SK-N-SH (cell line): ENCODE measurements at regions not wholly inside any gene's neighbourhood (a gene's known extent, or its start where the extent isn't known, plus 50 kb on each side); places are given as distances from the start of the nearest gene placed in this dataset.

Experiments used
- CTCF ChIA-PET: fragments of 300-600, 350-600 bp; formaldehyde crosslinking; extraction: SDS; loops from one replicate; lab custom pipeline; 2021; lab: Yijun Ruan, JAX
- POLR2A ChIA-PET: fragments of 350-600 bp; sonication (Branson Sonifier 250); formaldehyde crosslinking; extraction: SDS; loops from one replicate; lab custom pipeline; 2020; ENCODE audit warnings: antibody characterized with exemption, inconsistent platforms; lab: Yijun Ruan, JAX
- DNase-seq: peaks from one replicate; pipeline ENCODE4 v3.0.0; 2012
- H2AFZ ChIP-seq: fragments of 200-600 bp; sonication (generic); 2 replicates; pipeline ENCODE4 v1.8.1; 2016; ENCODE audit warnings: antibody characterized with exemption, mild to moderate bottlenecking, low read depth
- H3F3A ChIP-seq: fragments of 200-600 bp; sonication (generic); replicated peaks from 2 replicates; pipeline ENCODE3; 2016; ENCODE audit warnings: antibody characterized with exemption, mild to moderate bottlenecking; ENCODE audit not compliant: insufficient read depth
- H3K27ac ChIP-seq, 2 experiments: fragments of 200-500 bp in 1 of 2; fragments of 200-600 bp in 1 of 2; sonication (Bioruptor generic) in 1 of 2; sonication (generic), shearing (Covaris generic) in 1 of 2; 2 replicates each; pipeline versions ENCODE4 v1.5.1 to v1.6.1; 2014 to 2016; ENCODE audit warnings: low read depth in 2 of 2, inconsistent platforms in 1 of 2, low read length in 1 of 2, mild to moderate bottlenecking in 1 of 2, mixed read lengths in 1 of 2
- H3K27me3 ChIP-seq: fragments of 200-600 bp; sonication (generic), shearing (Covaris generic); 2 replicates; pipeline ENCODE4 v1.6.1; 2016; ENCODE audit warnings: mixed run types; ENCODE audit not compliant: insufficient read depth
- H3K36me3 ChIP-seq, 2 experiments: fragments of 200-500 bp in 1 of 2; fragments of 200-600 bp in 1 of 2; sonication (Bioruptor generic) in 1 of 2; sonication (generic) in 1 of 2; replicated peaks in 1 of 2; 2 replicates each; pipeline versions ENCODE3 to v1.5.1; 2014 to 2016; ENCODE audit warnings: low read length in 1 of 2, mild to moderate bottlenecking in 1 of 2; ENCODE audit not compliant: insufficient read depth in 2 of 2, control insufficient read depth in 1 of 2
- H3K4me1 ChIP-seq, 2 experiments: fragments of 200-500 bp in 1 of 2; fragments of 200-600 bp in 1 of 2; sonication (Bioruptor generic) in 1 of 2; sonication (generic), shearing (Covaris generic) in 1 of 2; 2 replicates each; pipeline versions ENCODE4 v1.5.1 to v1.6.1; 2014 to 2016; ENCODE audit warnings: low read depth in 1 of 2, low read length in 1 of 2, mixed run types in 1 of 2; ENCODE audit not compliant: insufficient read depth in 2 of 2, control insufficient read depth in 1 of 2
- H3K4me2 ChIP-seq: fragments of 200-600 bp; sonication (generic), shearing (Covaris generic); 2 replicates; pipeline ENCODE4 v1.6.1; 2017; ENCODE audit warnings: mixed run types
- H3K4me3 ChIP-seq, 2 experiments: fragments of 200-500 bp in 1 of 2; fragments of 200-600 bp in 1 of 2; sonication (Bioruptor generic) in 1 of 2; sonication (generic), shearing (Covaris generic) in 1 of 2; 2 replicates each; pipeline versions ENCODE4 v1.5.1 to v1.8.1; 2014 to 2016; ENCODE audit warnings: low read depth in 2 of 2, inconsistent platforms in 1 of 2, low read length in 1 of 2, mild to moderate bottlenecking in 1 of 2, mixed read lengths in 1 of 2, moderate library complexity in 1 of 2
- H3K79me2 ChIP-seq: fragments of 200-600 bp; sonication (generic); 2 replicates; pipeline ENCODE4 v1.8.1; 2017; ENCODE audit warnings: mild to moderate bottlenecking; ENCODE audit not compliant: insufficient read depth
- H3K9ac ChIP-seq: fragments of 200-600 bp; sonication (generic); 2 replicates; pipeline ENCODE4 v1.6.1; 2017; ENCODE audit warnings: mixed run types
- H3K9me2 ChIP-seq: fragments of 200-600 bp; sonication (generic); 2 replicates; pipeline ENCODE4 v1.6.1; 2017; ENCODE audit warnings: mixed run types
- H3K9me3 ChIP-seq: fragments of 200-600 bp; sonication (generic); 2 replicates; pipeline ENCODE4 v1.6.1; 2017; ENCODE audit warnings: mixed run types, mild to moderate bottlenecking, moderate library complexity
- H4K20me1 ChIP-seq: fragments of 200-600 bp; sonication (generic); 2 replicates; pipeline ENCODE4 v1.6.1; 2017; ENCODE audit warnings: mild to moderate bottlenecking, mixed run types; ENCODE audit not compliant: insufficient read depth
- CHD2 ChIP-seq: fragments of 150-350 bp; IDR thresholded peaks from 2 replicates; pipeline ENCODE4 v1.6.1; 2018; ENCODE audit warnings: low read length; ENCODE audit not compliant: partially characterized antibody
- CTCF ChIP-seq: fragments of 200-600 bp; sonication (generic); IDR thresholded peaks from 2 replicates; pipeline ENCODE4 v1.6.1; 2017; ENCODE audit warnings: antibody characterized with exemption, mild to moderate bottlenecking, moderate library complexity
- ELF1 ChIP-seq: IDR thresholded peaks from 2 replicates; pipeline ENCODE4 v1.4.0; 2012
- EZH2phosphoT487 ChIP-seq: fragments of 200-600 bp; sonication (generic); IDR thresholded peaks from 2 replicates; pipeline ENCODE4 v1.6.1; 2017; ENCODE audit warnings: low read depth, mixed run types, mild to moderate bottlenecking, antibody characterized with exemption, moderate library complexity, borderline replicate concordance
- FOSL2 ChIP-seq: IDR thresholded peaks from 2 replicates; pipeline ENCODE4 v1.4.0; 2012; ENCODE audit warnings: low read depth, mild to moderate bottlenecking, moderate library complexity, borderline replicate concordance
- GABPA ChIP-seq: IDR thresholded peaks from 2 replicates; pipeline ENCODE4 v1.4.0; 2012; ENCODE audit warnings: low read depth, mild to moderate bottlenecking
- GATA2 ChIP-seq: sonication (generic); formaldehyde crosslinking; IDR thresholded peaks from 2 replicates; pipeline ENCODE4 v1.5.0; 2020; ENCODE audit warnings: mild to moderate bottlenecking, missing genetic modification reagents
- IRF3 ChIP-seq: fragments of 150-350 bp; IDR thresholded peaks from 2 replicates; pipeline ENCODE4 v1.6.1; 2016; ENCODE audit warnings: mild to moderate bottlenecking, low read depth, low read length
- JUND ChIP-seq: IDR thresholded peaks from 2 replicates; pipeline ENCODE4 v1.4.0; 2012
- MAX ChIP-seq: IDR thresholded peaks from 2 replicates; pipeline ENCODE4 v1.4.0; 2012; ENCODE audit warnings: low read depth
- MXI1 ChIP-seq: IDR thresholded peaks from 2 replicates; pipeline ENCODE4 v1.6.1; 2012; ENCODE audit warnings: mild to moderate bottlenecking, low read depth, low read length, improper control_type of control experiment
- NFIC ChIP-seq: IDR thresholded peaks from 2 replicates; pipeline ENCODE4 v1.4.0; 2012; ENCODE audit warnings: borderline replicate concordance
- NRF1 ChIP-seq: IDR thresholded peaks from 2 replicates; pipeline ENCODE4 v1.6.1; 2012; ENCODE audit warnings: low read depth, mild to moderate bottlenecking, low read length
- PBX3 ChIP-seq: IDR thresholded peaks from 2 replicates; pipeline ENCODE4; 2012
- POLR2AphosphoS5 ChIP-seq: IDR thresholded peaks from 2 replicates; pipeline ENCODE4 v1.6.1; 2012; ENCODE audit warnings: low read depth, low read length
- RFX5 ChIP-seq: IDR thresholded peaks from 2 replicates; pipeline ENCODE4 v1.6.1; 2012; ENCODE audit warnings: mild to moderate bottlenecking, improper control_type of control experiment, low read length
- RXRA ChIP-seq: IDR thresholded peaks from 2 replicates; pipeline ENCODE4 v1.4.0; 2012; ENCODE audit warnings: low read depth, mild to moderate bottlenecking, borderline replicate concordance
- SIN3A ChIP-seq: IDR thresholded peaks from 2 replicates; pipeline ENCODE4 v1.6.1; 2012; ENCODE audit warnings: low read depth, mild to moderate bottlenecking, low read length, moderate library complexity, borderline replicate concordance
- SMC3 ChIP-seq: IDR thresholded peaks from 2 replicates; pipeline ENCODE4 v1.6.1; 2012; ENCODE audit warnings: low read depth, low read length, improper control_type of control experiment
- TAF1 ChIP-seq: IDR thresholded peaks from 2 replicates; pipeline ENCODE4 v1.6.1; 2012; ENCODE audit warnings: low read depth, mild to moderate bottlenecking, low read length, moderate library complexity, borderline replicate concordance
- TCF12 ChIP-seq: IDR thresholded peaks from 2 replicates; pipeline ENCODE4 v1.4.0; 2012
- TEAD4 ChIP-seq: IDR thresholded peaks from 2 replicates; pipeline ENCODE4 v1.4.0; 2012; ENCODE audit warnings: mild to moderate bottlenecking, borderline replicate concordance; ENCODE audit not compliant: insufficient read depth
- USF1 ChIP-seq: IDR thresholded peaks from 2 replicates; pipeline ENCODE4 v1.4.0; 2012; ENCODE audit warnings: low read depth, borderline replicate concordance
- USF2 ChIP-seq: fragments of 150-350 bp; IDR thresholded peaks from 2 replicates; pipeline ENCODE4 v1.6.1; 2017; ENCODE audit warnings: antibody characterized with exemption, low read length, low read depth, borderline replicate concordance
- ZBTB33 ChIP-seq: IDR thresholded peaks from 2 replicates; pipeline ENCODE4 v1.4.0; 2012; ENCODE audit warnings: low read depth, borderline replicate concordance
- WGBS: methylation state at CpG from one replicate; pipeline ENCODE4 v1.1.6; 2017; ENCODE audit warnings: low lambda C conversion rate; 5-methylcytosine and 5-hydroxymethylcytosine counted together

- TF ChIP-seq USF2 (no peak), NFIC (no peak), ELF1 (no peak), EZH2phosphoT487 (no peak), TCF12 (no peak), SIN3A (no peak), GABPA (no peak), SMC3 (no peak), POLR2AphosphoS5 (no peak), JUND (no peak), RXRA (no peak), RFX5 (no peak)
- TF ChIP-seq, all 33 proteins: peak for 0
Observed at GRCh38 chr1:238950784-238951183, 435.6 kb upstream of the CHRM3 start (continued).

GRCh38 chr1:238950017-238950416, 436.4 kb upstream of the CHRM3 start:
- POLR2A ChIA-PET: no interaction called here
- no peak overlapping the region for H2AFZ ChIP-seq

More at GRCh38 chr1:238950017-238950416, 436.4 kb upstream of the CHRM3 start:
- Histone ChIP-seq H3K4me2 (no peak overlapping the region), H4K20me1 (no peaks in the 10 kb centered on the region), H3K27ac (no peak overlapping the region), H3K4me1 (no peaks in the 10 kb centered on the region; a peak in 1 of 4 replicates), H3K27me3 (no peaks in the 10 kb centered on the region), H3K9me2 (no peaks in the 10 kb centered on the region)
- WGBS: 85% methylated on average over 3 of the region's 3 CpGs
- CTCF ChIA-PET: interaction anchor here (1.1 to 3.5 kb wide), 2 partner anchors 1086 to 1099 kb away, joined by 4 to 40 read pairs; no protein-coding TSS in a partner anchor
- no peak for TF ChIP-seq ZBTB33
- no peak for TF ChIP-seq CHD2
- no peak for TF ChIP-seq PBX3
- no peak for TF ChIP-seq NRF1
- TF ChIP-seq USF1: no peak
- no peak for TF ChIP-seq RFX5
- TF ChIP-seq MAX: no peak
- no peak for TF ChIP-seq TAF1
- TF ChIP-seq MXI1: no peak
- TF ChIP-seq TEAD4: no peak
- TF ChIP-seq JUND: no peak
- no peak for TF ChIP-seq IRF3
- no peak for TF ChIP-seq CTCF
- no peak for TF ChIP-seq FOSL2
- TF ChIP-seq TCF12: no peak
- no peak for TF ChIP-seq ELF1
- no peak for TF ChIP-seq GATA2 (CRISPR knock-in tag)
- TF ChIP-seq SIN3A: no peak
- no peak for TF ChIP-seq GABPA
- TF ChIP-seq, all 33 proteins: peak for 0
- H3K4me3 ChIP-seq: no peak overlapping the region
- DNase-seq: no peak
- H3K79me2 ChIP-seq: no peaks in the 10 kb centered on the region
- H3F3A ChIP-seq: no peaks in the 10 kb centered on the region
- no peak overlapping the region for H3K9ac ChIP-seq
- H3K9me3 ChIP-seq: no peaks in the 10 kb centered on the region
- no peaks in the 10 kb centered on the region for H3K36me3 ChIP-seq
